GM21717 (cell line): ENCODE measurements at regions not wholly inside any gene's neighbourhood (a gene's known extent, or its start where the extent isn't known, plus 50 kb on each side); places are given as distances from the start of the nearest gene placed in this dataset.
"Not testable (repeated sequence)": the region's sequence is repeated elsewhere in the genome, so short reads cannot be mapped to it uniquely, and the experiment has no call there.

Experiments
- ATAC-seq: cut with Tn5 transposase; IDR thresholded peaks from one replicate; pipeline ENCODE4 v1.9.1; 2021; ENCODE audit warnings: mild to moderate bottlenecking, moderate library complexity; ENCODE audit not compliant: unreplicated experiment

- no peak for ATAC-seq
These were observed 375.5 kb upstream of the SLITRK5 start for GRCh38 chr13:87295636-87296035.

GRCh38 chr13:87302034-87302433, 369.1 kb upstream of the SLITRK5 start:
- no peak for ATAC-seq

GRCh38 chr13:87302931-87303330, 368.2 kb upstream of the SLITRK5 start:
- ATAC-seq = no peak

- no peak for ATAC-seq
These were observed 360.0 kb upstream of the SLITRK5 start for GRCh38 chr13:87311165-87311564.

GRCh38 chr13:87314822-87315221, 356.3 kb upstream of the SLITRK5 start:
- no peak for ATAC-seq

GRCh38 chr13:87322386-87322785, 348.8 kb upstream of the SLITRK5 start:
- no peak for ATAC-seq

GRCh38 chr13:87324558-87324957, 346.6 kb upstream of the SLITRK5 start:
- ATAC-seq = no peak

- ATAC-seq = no peak
These were observed 340.0 kb upstream of the SLITRK5 start for GRCh38 chr13:87331178-87331577.

- no peak for ATAC-seq
These were observed 337.6 kb upstream of the SLITRK5 start for GRCh38 chr13:87333599-87333998.

GRCh38 chr13:87334176-87334575, 337.0 kb upstream of the SLITRK5 start:
- ATAC-seq = no peak

- ATAC-seq = not testable (repeated sequence)
These were observed 334.8 kb upstream of the SLITRK5 start for GRCh38 chr13:87336346-87336889.

GRCh38 chr13:87344176-87344575, 327.0 kb upstream of the SLITRK5 start:
- no peak for ATAC-seq

GRCh38 chr13:87355451-87355850, 315.7 kb upstream of the SLITRK5 start:
- ATAC-seq = no peak

GRCh38 chr13:87356314-87356713, 314.9 kb upstream of the SLITRK5 start:
- no peak for ATAC-seq

- ATAC-seq = no peak
These were observed 312.9 kb upstream of the SLITRK5 start for GRCh38 chr13:87358319-87358718.

- no peak for ATAC-seq
These were observed 310.0 kb upstream of the SLITRK5 start for GRCh38 chr13:87361216-87361615.

GRCh38 chr13:87368639-87369038, 302.5 kb upstream of the SLITRK5 start:
- no peak for ATAC-seq

- ATAC-seq = no peak
These were observed 295.1 kb upstream of the SLITRK5 start for GRCh38 chr13:87376081-87376480.

GRCh38 chr13:87384099-87384498, 287.1 kb upstream of the SLITRK5 start:
- no peak for ATAC-seq

- ATAC-seq = no peak
These were observed 277.8 kb upstream of the SLITRK5 start for GRCh38 chr13:87393358-87393757.

GRCh38 chr13:87398047-87398446, 273.1 kb upstream of the SLITRK5 start:
- ATAC-seq = no peak

GRCh38 chr13:87403748-87404432, 267.3 kb upstream of the SLITRK5 start:
- ATAC-seq = no peak

GRCh38 chr13:87426742-87427141, 244.4 kb upstream of the SLITRK5 start:
- no peak for ATAC-seq
